A549 (cell line): ENCODE measurements at regions not wholly inside any gene's neighbourhood (a gene's known extent, or its start where the extent isn't known, plus 50 kb on each side); places are given as distances from the start of the nearest gene placed in this dataset.

Source experiments
- BHLHE40 ChIP-seq: IDR thresholded peaks from 2 replicates; pipeline ENCODE4 v1.6.1; 2012; ENCODE audit warnings: low read depth, low read length, inconsistent platforms
- CBX8 ChIP-seq: fragments of 200-600 bp; sonication (generic); IDR thresholded peaks from 2 replicates; pipeline ENCODE4 v1.6.1; 2016
- CTCF ChIP-seq: fragments of >200 bp; sonication (Bioruptor Twin); formaldehyde crosslinking; IDR thresholded peaks from 3 replicates; pipeline ENCODE4 v1.5.1; 2016
- EP300 ChIP-seq, 2 experiments: fragments of >200 bp; sonication (Bioruptor Twin); formaldehyde crosslinking; IDR thresholded peaks; 2 replicates in 1 of 2; 3 replicates in 1 of 2; pipeline ENCODE4 v1.6.1; 2016 to 2017
- HDAC2 ChIP-seq: fragments of 200-600 bp; sonication (generic); IDR thresholded peaks from 2 replicates; pipeline ENCODE4 v1.6.1; 2016
- MAFK ChIP-seq: fragments of 450-650 bp; IDR thresholded peaks from 2 replicates; pipeline ENCODE4 v1.6.1; 2014; ENCODE audit not compliant: partially characterized antibody
- MAX ChIP-seq: IDR thresholded peaks from 2 replicates; pipeline ENCODE4 v1.6.1; 2012
- NR3C1 ChIP-seq: fragments of >200 bp; sonication (Bioruptor Twin); formaldehyde crosslinking; IDR thresholded peaks from 3 replicates; pipeline ENCODE4 v1.6.1; 2017
- RCOR1 ChIP-seq: fragments of 150-350 bp; IDR thresholded peaks from 2 replicates; pipeline ENCODE4 v1.6.1; 2014; ENCODE audit warnings: antibody characterized with exemption, low read length, low read depth
- REST ChIP-seq: fragments of 200-600 bp; sonication (generic); IDR thresholded peaks from 2 replicates; pipeline ENCODE4 v1.6.1; 2016; ENCODE audit warnings: antibody characterized with exemption, mild to moderate bottlenecking, moderate library complexity
- SMC3 ChIP-seq: fragments of >200 bp; sonication (Bioruptor Twin); formaldehyde crosslinking; IDR thresholded peaks from 3 replicates; pipeline ENCODE4 v1.6.1; 2018; ENCODE audit warnings: inconsistent platforms
- ZFP36 ChIP-seq: fragments of 450-650 bp; IDR thresholded peaks from 2 replicates; pipeline ENCODE4 v1.6.1; 2014; ENCODE audit warnings: borderline replicate concordance; ENCODE audit not compliant: partially characterized antibody

GRCh38 chr7:67738958-67739357 is 742.3 kb downstream of the TYW1 start:
- TF ChIP-seq RCOR1 (no peak), CTCF (no peak), REST (no peak), HDAC2 (no peak), CBX8 (no peak), MAFK (no peak), BHLHE40 (no peak), ZFP36 (no peak), MAX (no peak), NR3C1 (no peak), EP300 (IDR thresholded peaks at IDR 0.05) (no peak), SMC3 (no peak)
